Esophagus muscularis mucosa (tissue), 4 donors: ENCODE measurements at regions not wholly inside any gene's neighbourhood (a gene's known extent, or its start where the extent isn't known, plus 50 kb on each side); places are given as distances from the start of the nearest gene placed in this dataset.

ENCODE experiments used
- DNase-seq: peaks from one replicate; pipeline ENCODE4 v3.0.0-alpha.2; 2017; ENCODE audit errors: extremely low spot score
- H3K27ac ChIP-seq, 4 donors: fragments of 200-600 bp; sonication (generic); replicated peaks in 1 of 4; 1 replicate in 3 of 4; 2 replicates in 1 of 4; pipeline ENCODE4 v1.5.1; 2016 to 2019; ENCODE audit warnings: mild to moderate bottlenecking in 1 of 4
- H3K27me3 ChIP-seq, 4 donors: fragments of 200-600 bp; sonication (generic); one replicate each; pipeline versions ENCODE4 v1.5.1 to v1.6.0; 2016 to 2019
- H3K36me3 ChIP-seq, 4 donors: fragments of 200-600 bp; sonication (generic); one replicate each; pipeline ENCODE4 v1.5.1; 2016 to 2019
- H3K4me1 ChIP-seq, 4 donors: fragments of 200-600 bp; sonication (generic); one replicate each; pipeline ENCODE4 v1.5.1; 2016 to 2019
- H3K4me3 ChIP-seq, 4 donors: fragments of 200-600 bp; sonication (generic); 1 replicate in 2 of 4; 2 replicates in 2 of 4; pipeline ENCODE4 v1.5.1; 2016 to 2019; ENCODE audit warnings: mild to moderate bottlenecking in 4 of 4, moderate library complexity in 1 of 4
- H3K9me3 ChIP-seq, 4 donors: fragments of 200-600 bp; sonication (generic); 1 replicate in 3 of 4; 2 replicates in 1 of 4; pipeline ENCODE4 v1.5.1; 2016 to 2019
- EP300 ChIP-seq: sonication (generic); formaldehyde crosslinking; IDR thresholded peaks from one replicate; pipeline ENCODE4 v1.6.1; 2017; ENCODE audit warnings: antibody characterized with exemption
- POLR2A ChIP-seq: fragments of 450-650 bp; IDR thresholded peaks from one replicate; pipeline ENCODE4 v1.6.1; 2017; ENCODE audit warnings: antibody characterized with exemption, moderate library complexity, mild to moderate bottlenecking, low read depth
- POLR2AphosphoS5 ChIP-seq, 2 donors: sonication (generic); formaldehyde crosslinking; IDR thresholded peaks; one replicate each; pipeline ENCODE4 v1.6.1; 2017; ENCODE audit warnings: antibody characterized with exemption in 2 of 2
- WGBS: methylation state at CpG from one replicate; pipeline ENCODE4 v1.1.5; 2018; 5-methylcytosine and 5-hydroxymethylcytosine counted together
- intact Hi-C: fragments of 100-400 bp; cut with DNase I; formaldehyde crosslinking; loops from one replicate; pipeline ENCODE4 v1.15.1; 2023
- TF ChIP-seq, protein P1 (sequence below), 3 experiments: fragments of 200-600 bp in 2 of 3; fragments of 450-650 bp in 1 of 3; sonication (generic) in 2 of 3; IDR thresholded peaks; one replicate each; pipeline ENCODE4 v1.5.1; 2017 to 2019; ENCODE audit warnings: antibody characterized with exemption in 3 of 3, mild to moderate bottlenecking in 2 of 3, moderate library complexity in 1 of 3

DNA sequence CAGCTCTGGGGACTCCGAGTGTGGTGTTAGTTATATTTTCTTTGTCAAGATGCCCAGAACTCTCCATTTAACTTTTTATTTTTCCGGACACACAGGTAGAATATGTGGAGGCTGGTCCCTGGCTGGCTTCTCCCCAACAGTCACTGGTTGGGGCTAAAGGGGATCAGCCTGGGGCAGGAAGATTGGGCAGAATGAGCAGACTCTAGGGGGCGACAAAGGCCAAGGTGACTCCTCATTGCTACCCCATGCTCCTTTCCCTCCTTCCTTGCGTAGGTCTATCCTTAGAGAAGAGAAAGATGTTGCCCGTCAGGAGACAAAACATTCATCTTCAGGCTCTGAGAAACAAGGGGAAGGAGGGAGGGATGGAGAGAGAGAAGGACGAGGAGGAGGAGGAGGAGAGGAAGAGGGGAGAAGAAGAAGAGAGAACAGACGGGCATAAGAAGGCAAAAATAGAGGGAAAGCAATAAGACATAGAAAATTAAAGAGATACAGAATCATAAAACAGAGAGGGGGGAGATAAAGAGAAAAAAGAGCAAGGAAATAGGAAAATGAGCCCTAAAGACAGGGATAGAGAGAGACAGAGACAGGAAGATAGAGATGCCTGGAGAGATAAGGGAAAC, 89.9 kb downstream of the FOXD2 start:
- 59% methylated on average over 7 of the region's 7 CpGs for WGBS
- Histone ChIP-seq H3K9me3 (peaks cover 0 to 13% (median 11%) of the 10 kb centered on the region in 4 donors), H3K4me3 (no peak overlapping the region), H3K27ac (no peak overlapping the region), H3K27me3 (peaks cover 0 to 55% (median 0%) of the 10 kb centered on the region in 4 donors), H3K4me1 (peaks cover 2 to 3% (median 2%) of the 10 kb centered on the region in 4 donors), H3K36me3 (no peaks in the 10 kb centered on the region)
- DNase-seq, result no peak
- intact Hi-C loops, result loop anchor here (10.0 kb wide), 1 partner anchor 187 kb away; no protein-coding TSS in a partner anchor
- TF ChIP-seq, protein P1, sequence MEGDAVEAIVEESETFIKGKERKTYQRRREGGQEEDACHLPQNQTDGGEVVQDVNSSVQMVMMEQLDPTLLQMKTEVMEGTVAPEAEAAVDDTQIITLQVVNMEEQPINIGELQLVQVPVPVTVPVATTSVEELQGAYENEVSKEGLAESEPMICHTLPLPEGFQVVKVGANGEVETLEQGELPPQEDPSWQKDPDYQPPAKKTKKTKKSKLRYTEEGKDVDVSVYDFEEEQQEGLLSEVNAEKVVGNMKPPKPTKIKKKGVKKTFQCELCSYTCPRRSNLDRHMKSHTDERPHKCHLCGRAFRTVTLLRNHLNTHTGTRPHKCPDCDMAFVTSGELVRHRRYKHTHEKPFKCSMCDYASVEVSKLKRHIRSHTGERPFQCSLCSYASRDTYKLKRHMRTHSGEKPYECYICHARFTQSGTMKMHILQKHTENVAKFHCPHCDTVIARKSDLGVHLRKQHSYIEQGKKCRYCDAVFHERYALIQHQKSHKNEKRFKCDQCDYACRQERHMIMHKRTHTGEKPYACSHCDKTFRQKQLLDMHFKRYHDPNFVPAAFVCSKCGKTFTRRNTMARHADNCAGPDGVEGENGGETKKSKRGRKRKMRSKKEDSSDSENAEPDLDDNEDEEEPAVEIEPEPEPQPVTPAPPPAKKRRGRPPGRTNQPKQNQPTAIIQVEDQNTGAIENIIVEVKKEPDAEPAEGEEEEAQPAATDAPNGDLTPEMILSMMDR (IDR thresholded peaks at IDR 0.05), result peak in 1 of 3 experiments; percentile 27
- no peak for TF ChIP-seq POLR2A
- TF ChIP-seq POLR2AphosphoS5 (IDR thresholded peaks at IDR 0.05), result no peak
- no peak for TF ChIP-seq EP300

DNA sequence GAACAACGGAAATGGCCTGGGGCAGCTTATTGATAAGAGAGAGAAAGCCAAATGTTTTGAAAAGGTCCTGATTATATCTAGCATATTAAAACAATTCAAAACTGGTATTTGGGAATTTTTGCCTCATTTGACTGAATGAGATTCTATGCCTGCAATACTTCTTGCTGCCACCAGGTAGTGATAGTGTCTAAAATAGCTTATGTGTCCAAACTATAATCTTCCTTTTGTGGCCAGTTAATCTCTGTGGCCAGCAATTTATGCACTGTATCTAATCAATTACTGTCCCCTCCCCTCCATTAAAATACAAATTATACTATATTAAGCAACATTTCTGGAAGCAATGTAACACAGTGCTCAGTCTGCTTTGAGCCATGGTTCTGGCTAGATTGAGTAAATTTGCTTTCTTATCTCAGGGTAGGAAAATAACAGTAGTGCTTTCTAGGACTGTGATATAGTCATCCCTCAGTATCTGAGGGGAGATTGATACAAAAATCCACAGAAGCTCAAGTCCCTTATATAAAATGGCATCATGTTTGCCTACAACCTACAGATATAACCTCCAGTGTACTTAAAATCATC, 91.8 kb downstream of the FOXD2 start:
- peaks cover 0 to 51% (median 0%) of the 10 kb centered on the region in 4 donors for H3K27me3 ChIP-seq
- TF ChIP-seq, protein P1 (IDR thresholded peaks at IDR 0.05), result peak in 1 of 3 experiments; percentile 35
- TF ChIP-seq POLR2AphosphoS5 (IDR thresholded peaks at IDR 0.05) (no peak), EP300 (no peak), POLR2A (no peak)
- no peak overlapping the region for H3K27ac ChIP-seq
- WGBS, result 69% methylated on average over 1 of the region's 1 CpG
- H3K4me3 ChIP-seq, result no peak overlapping the region
- H3K9me3 ChIP-seq, result peaks cover 0 to 13% (median 11%) of the 10 kb centered on the region in 4 donors
- intact Hi-C loops, result loop anchor here (5.0 to 10.0 kb wide), 2 partner anchors 43 to 185 kb away; no protein-coding TSS in a partner anchor
- no peaks in the 10 kb centered on the region for H3K36me3 ChIP-seq
- DNase-seq, result no peak
- H3K4me1 ChIP-seq, result peaks cover 13 to 21% (median 20%) of the 10 kb centered on the region in 4 donors

DNA sequence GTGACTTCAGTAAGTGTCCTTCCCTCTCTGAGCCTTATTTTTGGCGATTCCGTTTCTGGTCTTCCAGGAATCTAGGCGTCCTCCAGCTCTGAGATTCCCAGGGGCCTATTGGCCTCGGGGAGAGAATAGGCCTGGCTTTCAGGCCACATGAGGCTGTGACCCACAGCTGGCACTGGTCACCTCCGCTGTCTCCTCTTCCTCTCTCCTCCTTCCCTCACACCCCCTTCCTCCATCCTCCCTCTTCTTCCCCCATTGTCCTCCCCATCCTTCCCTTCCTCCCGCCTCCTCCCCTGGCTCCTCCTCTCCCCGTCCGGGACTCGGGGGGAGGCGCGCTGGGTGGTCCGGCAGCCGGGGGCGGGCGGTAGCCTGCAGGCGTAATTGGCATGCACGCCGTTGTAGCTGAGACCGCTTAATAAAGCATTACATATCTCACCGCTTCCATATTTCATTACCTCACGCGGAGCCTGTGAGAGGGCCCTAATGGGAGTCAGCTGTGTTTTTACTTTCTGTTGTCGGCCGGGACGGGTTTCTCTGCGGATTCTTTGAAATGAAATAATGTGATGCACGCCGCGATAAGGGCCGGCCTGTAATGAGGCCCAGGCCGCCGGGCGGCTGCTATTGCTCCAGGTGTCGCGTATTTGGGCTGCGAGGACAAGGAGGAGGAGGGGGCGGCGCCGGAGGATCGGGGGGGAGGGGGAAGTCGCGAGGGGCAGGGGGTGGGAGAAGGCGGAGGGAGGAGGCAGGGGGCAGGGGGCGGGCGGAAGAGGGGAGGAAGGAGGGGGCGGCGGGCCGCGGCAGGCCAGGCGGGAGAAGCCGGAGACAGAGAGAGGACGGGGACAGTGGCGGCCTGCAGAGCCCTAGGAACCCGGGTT, 95.3 kb downstream of the FOXD2 start:
- Histone ChIP-seq H3K9me3 (peaks cover 0 to 13% (median 11%) of the 10 kb centered on the region in 4 donors), H3K27ac (peak overlapping the region; percentile 17 to 37 (median 34)), H3K4me1 (peaks cover 19 to 23% (median 21%) of the 10 kb centered on the region in 4 donors), H3K36me3 (no peaks in the 10 kb centered on the region), H3K27me3 (peaks cover 0 to 35% (median 0%) of the 10 kb centered on the region in 4 donors), H3K4me3 (peak overlapping the region; percentile 50 to 63 (median 56))
- no peak for DNase-seq
- intact Hi-C loops, result loop anchor here (5.0 kb wide), 1 partner anchor 39 kb away; no protein-coding TSS in a partner anchor
- TF ChIP-seq POLR2A, result no peak
- no peak for TF ChIP-seq EP300
- TF ChIP-seq, protein P1 (IDR thresholded peaks at IDR 0.05), result no peak
- TF ChIP-seq POLR2AphosphoS5 (IDR thresholded peaks at IDR 0.05), result peak in 1 of 2 donors; percentile 9
- WGBS, result 10% methylated on average over 43 of the region's 54 CpGs

DNA sequence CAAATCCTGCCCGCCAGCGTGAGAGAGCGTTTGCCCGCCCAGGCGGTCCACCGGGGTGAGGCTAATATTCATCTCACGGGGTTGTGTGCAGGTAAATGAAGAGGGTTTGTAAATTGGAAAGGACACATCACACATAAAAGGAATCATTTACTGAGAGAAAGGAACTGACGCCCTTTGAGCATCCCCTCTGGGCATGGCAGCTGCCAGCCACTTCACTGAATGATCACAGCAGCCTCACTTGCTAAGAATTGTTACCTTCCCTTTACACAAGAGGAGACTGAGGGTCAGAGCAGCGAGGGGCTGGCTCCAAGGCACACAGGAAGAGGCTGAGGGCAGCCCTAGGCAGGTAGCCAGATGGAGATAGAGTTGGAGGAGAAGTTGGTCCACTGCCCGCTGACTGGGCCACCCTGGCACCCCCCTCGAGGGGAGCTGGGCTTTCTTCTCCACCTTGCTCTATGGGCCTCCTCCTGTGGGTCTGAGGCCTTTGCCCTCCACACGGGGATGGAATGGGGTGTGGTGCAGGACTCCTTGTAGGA, 96.0 kb downstream of the FOXD2 start:
- Histone ChIP-seq H3K27ac (peak overlapping the region in 3 of 4 donors; percentile 34 to 37 (median 35)), H3K27me3 (peaks cover 0 to 35% (median 0%) of the 10 kb centered on the region in 4 donors), H3K4me1 (peaks cover 19 to 23% (median 21%) of the 10 kb centered on the region in 4 donors), H3K4me3 (peak overlapping the region; percentile 50 to 63 (median 56)), H3K9me3 (peaks cover 0 to 12% (median 9%) of the 10 kb centered on the region in 4 donors), H3K36me3 (no peaks in the 10 kb centered on the region)
- TF ChIP-seq EP300, result no peak
- no peak for TF ChIP-seq POLR2A
- no peak for TF ChIP-seq POLR2AphosphoS5 (IDR thresholded peaks at IDR 0.05)
- TF ChIP-seq, protein P1 (IDR thresholded peaks at IDR 0.05), result no peak
- no peak for DNase-seq
- intact Hi-C loops, result loop anchor here (5.0 kb wide), 1 partner anchor 38 kb away; no protein-coding TSS in a partner anchor
- WGBS, result 57% methylated on average over 11 of the region's 12 CpGs
